PFSK-1 (cell line): ENCODE measurements at regions not wholly inside any gene's neighbourhood (a gene's known extent, or its start where the extent isn't known, plus 50 kb on each side); places are given as distances from the start of the nearest gene placed in this dataset.

Experiments
- POLR2AphosphoS5 ChIP-seq: IDR thresholded peaks from 2 replicates; pipeline ENCODE4 v1.6.1; 2012; ENCODE audit warnings: low read depth, mild to moderate bottlenecking, control low read depth, low read length, moderate library complexity
- SIN3A ChIP-seq: IDR thresholded peaks from 2 replicates; pipeline ENCODE4 v1.6.1; 2012; ENCODE audit warnings: mild to moderate bottlenecking, low read length, moderate library complexity, borderline replicate concordance; ENCODE audit not compliant: insufficient read depth
- TAF1 ChIP-seq: IDR thresholded peaks from 2 replicates; pipeline ENCODE4 v1.6.1; 2012; ENCODE audit warnings: low read length, control low read depth, borderline replicate concordance; ENCODE audit not compliant: insufficient read depth
- TF ChIP-seq, protein P1 (sequence below), 2 experiments: IDR thresholded peaks; 2 replicates each; pipeline versions ENCODE4 v1.6.1 to v1.8.0; 2011 to 2012; ENCODE audit warnings: low read depth in 2 of 2, low read length in 2 of 2, control low read depth in 1 of 2, inconsistent platforms in 1 of 2, mild to moderate bottlenecking in 1 of 2, moderate library complexity in 1 of 2; ENCODE audit not compliant: insufficient read depth in 1 of 2

DNA sequence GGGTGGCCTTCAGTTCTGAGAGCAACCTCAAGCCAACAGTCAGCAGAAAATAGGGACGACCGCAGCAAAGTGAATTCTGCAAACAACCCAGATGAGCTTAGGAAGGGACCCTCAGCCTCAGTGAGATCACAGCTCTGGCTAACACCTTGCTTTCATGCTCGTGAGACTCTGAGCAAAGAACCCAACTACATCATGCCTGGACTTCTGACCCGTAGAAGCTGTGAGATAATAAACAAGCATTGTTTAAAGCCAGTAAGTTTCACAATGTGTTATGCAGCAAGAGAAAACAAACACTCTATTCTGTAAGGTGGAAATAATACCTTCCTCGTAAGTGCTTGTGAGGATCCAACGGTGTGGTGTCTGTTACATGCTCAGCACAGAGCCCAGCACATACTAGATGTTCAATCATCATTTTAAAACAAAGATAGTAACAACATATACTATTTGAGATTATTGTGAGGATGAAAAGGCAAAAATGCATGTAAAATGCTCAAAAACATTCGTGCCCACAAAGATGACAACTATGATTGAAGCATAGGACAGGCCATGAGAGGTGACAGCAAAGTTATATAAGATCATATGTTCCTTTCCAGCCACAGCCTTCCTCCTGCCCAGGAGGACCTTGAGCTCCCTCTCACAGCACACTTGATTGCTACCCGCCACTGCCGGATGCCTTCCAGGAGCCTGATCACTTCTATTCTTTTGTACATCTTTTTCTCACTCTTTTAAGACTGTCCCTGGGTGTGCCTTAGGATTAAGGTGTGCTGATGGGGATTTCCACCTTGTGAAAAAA lies 433.3 kb downstream of the BUD13 start:
- TF ChIP-seq, protein P1, sequence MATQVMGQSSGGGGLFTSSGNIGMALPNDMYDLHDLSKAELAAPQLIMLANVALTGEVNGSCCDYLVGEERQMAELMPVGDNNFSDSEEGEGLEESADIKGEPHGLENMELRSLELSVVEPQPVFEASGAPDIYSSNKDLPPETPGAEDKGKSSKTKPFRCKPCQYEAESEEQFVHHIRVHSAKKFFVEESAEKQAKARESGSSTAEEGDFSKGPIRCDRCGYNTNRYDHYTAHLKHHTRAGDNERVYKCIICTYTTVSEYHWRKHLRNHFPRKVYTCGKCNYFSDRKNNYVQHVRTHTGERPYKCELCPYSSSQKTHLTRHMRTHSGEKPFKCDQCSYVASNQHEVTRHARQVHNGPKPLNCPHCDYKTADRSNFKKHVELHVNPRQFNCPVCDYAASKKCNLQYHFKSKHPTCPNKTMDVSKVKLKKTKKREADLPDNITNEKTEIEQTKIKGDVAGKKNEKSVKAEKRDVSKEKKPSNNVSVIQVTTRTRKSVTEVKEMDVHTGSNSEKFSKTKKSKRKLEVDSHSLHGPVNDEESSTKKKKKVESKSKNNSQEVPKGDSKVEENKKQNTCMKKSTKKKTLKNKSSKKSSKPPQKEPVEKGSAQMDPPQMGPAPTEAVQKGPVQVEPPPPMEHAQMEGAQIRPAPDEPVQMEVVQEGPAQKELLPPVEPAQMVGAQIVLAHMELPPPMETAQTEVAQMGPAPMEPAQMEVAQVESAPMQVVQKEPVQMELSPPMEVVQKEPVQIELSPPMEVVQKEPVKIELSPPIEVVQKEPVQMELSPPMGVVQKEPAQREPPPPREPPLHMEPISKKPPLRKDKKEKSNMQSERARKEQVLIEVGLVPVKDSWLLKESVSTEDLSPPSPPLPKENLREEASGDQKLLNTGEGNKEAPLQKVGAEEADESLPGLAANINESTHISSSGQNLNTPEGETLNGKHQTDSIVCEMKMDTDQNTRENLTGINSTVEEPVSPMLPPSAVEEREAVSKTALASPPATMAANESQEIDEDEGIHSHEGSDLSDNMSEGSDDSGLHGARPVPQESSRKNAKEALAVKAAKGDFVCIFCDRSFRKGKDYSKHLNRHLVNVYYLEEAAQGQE (IDR thresholded peaks at IDR 0.05; ENCODE audit: insufficient read depth in 1 of 2, low read depth in 2 of 2, low read length in 2 of 2), result no peak
- TF ChIP-seq POLR2AphosphoS5 (no peak), TAF1 (no peak), SIN3A (no peak)
